GM19351 (cell line): ENCODE measurements at regions not wholly inside any gene's neighbourhood (a gene's known extent, or its start where the extent isn't known, plus 50 kb on each side); places are given as distances from the start of the nearest gene placed in this dataset.
"Not testable (repeated sequence)": the region's sequence is repeated elsewhere in the genome, so short reads cannot be mapped to it uniquely, and the experiment has no call there.

Source experiments
- ATAC-seq: cut with Tn5 transposase; IDR thresholded peaks from one replicate; pipeline ENCODE4 v1.9.1; 2021; ENCODE audit warnings: mild to moderate bottlenecking, moderate library complexity; ENCODE audit not compliant: unreplicated experiment

- no peak for ATAC-seq
Measured at GRCh38 chr2:11069566-11070185, 85.6 kb upstream of the SLC66A3 start.

- no peak for ATAC-seq
Measured at GRCh38 chr2:11071211-11071610, 84.1 kb upstream of the SLC66A3 start.

GRCh38 chr2:11071939-11072338 lies 83.3 kb upstream of the SLC66A3 start:
- no peak for ATAC-seq

GRCh38 chr2:11072550-11072949 lies 82.7 kb upstream of the SLC66A3 start:
- no peak for ATAC-seq

GRCh38 chr2:11073251-11073650 lies 82.0 kb upstream of the SLC66A3 start:
- ATAC-seq, result no peak

GRCh38 chr2:11073776-11074175 lies 81.5 kb upstream of the SLC66A3 start:
- ATAC-seq, result no peak

- ATAC-seq, result no peak
Measured at GRCh38 chr2:11074246-11074820, 80.9 kb upstream of the SLC66A3 start.

GRCh38 chr2:11075221-11075620 lies 80.0 kb upstream of the SLC66A3 start:
- no peak for ATAC-seq

GRCh38 chr2:11077411-11077810 lies 77.9 kb upstream of the SLC66A3 start:
- ATAC-seq, result no peak

GRCh38 chr2:11079136-11079824 lies 76.0 kb upstream of the SLC66A3 start:
- no peak for ATAC-seq

- ATAC-seq, result no peak
Measured at GRCh38 chr2:11080253-11081115, 74.8 kb upstream of the SLC66A3 start.

- no peak for ATAC-seq
Measured at GRCh38 chr2:11082880-11083279, 72.4 kb upstream of the SLC66A3 start.

GRCh38 chr2:11088821-11089220 lies 66.4 kb upstream of the SLC66A3 start:
- not testable (repeated sequence) for ATAC-seq

GRCh38 chr2:11090187-11090586 lies 65.1 kb upstream of the SLC66A3 start:
- ATAC-seq, result no peak

GRCh38 chr2:11092701-11093335 lies 62.4 kb upstream of the SLC66A3 start:
- no peak for ATAC-seq

- no peak for ATAC-seq
Measured at GRCh38 chr2:11093467-11093866, 61.8 kb upstream of the SLC66A3 start.

GRCh38 chr2:11094021-11094810 lies 61.1 kb upstream of the SLC66A3 start:
- ATAC-seq, result no peak

GRCh38 chr2:11096591-11096990 lies 58.7 kb upstream of the SLC66A3 start:
- no peak for ATAC-seq

GRCh38 chr2:11097038-11097720 lies 58.1 kb upstream of the SLC66A3 start:
- ATAC-seq, result no peak
